HS-27A (cell line): ENCODE measurements at regions not wholly inside any gene's neighbourhood (a gene's known extent, or its start where the extent isn't known, plus 50 kb on each side); places are given as distances from the start of the nearest gene placed in this dataset.
"Not testable (repeated sequence)": the region's sequence is repeated elsewhere in the genome, so short reads cannot be mapped to it uniquely, and the experiment has no call there.

Experiments
- DNase-seq: peaks from one replicate; pipeline ENCODE4 v3.0.0-alpha.2; 2012; ENCODE audit warnings: low read depth, missing footprints

DNA sequence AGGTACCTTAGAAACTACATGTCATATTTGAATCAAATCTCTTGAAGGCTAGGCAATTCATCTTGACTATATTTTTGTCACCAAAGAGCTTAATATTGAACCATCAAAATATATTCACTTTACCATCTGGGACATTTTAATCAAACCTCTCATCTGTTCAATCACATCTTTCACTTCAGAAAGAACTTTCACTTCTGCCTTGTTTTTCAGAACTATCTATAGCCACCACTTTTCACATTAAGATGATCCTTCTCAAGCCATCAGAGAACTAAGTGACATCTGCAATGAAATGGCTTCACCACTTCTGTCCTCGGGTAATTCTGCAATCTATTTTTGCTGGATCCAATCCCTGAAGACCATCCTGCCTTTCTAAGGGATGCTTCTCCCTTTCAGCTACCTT is 57.8 kb downstream of the OR2B2 start:
- no peak for DNase-seq

DNA sequence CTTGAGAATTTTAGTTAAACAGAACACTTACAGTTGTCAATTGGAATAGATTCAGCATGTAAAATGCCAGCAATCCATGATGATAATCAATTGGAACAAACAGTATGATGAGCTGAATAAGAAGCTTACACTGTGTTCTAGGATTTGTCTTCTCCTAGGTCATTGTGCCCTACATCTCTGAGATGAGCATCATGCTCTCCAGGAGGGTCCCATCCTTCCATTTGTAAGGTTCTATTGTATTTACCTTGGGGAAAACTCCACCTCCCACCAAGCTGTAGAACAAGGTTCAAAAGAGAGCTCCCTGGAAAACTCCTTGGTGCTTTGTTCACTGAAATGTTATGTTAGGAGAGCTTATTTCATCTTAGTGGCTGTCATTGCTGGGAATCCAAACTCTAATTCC is 60.8 kb downstream of the OR2B2 start:
- no peak for DNase-seq

DNA sequence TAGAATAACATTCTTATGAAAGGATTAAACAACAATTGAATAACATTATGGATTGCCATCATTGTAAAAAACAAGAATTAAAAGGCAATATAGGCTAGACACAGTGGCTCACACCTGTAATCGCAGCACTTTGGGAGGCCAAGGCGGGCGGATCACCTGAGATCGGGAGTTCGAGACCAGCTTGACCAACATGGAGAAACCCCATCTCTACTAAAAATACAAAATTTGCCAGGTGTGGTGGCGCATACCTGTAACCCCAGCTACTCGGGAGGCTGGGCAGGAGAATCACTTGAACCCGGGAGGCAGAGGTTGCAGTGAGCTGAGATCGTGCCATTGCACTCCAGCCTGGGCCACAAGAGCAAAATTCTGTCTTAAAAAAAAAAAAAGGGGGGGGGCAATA is 63.2 kb downstream of the OR2B2 start:
- not testable (repeated sequence) for DNase-seq

DNA sequence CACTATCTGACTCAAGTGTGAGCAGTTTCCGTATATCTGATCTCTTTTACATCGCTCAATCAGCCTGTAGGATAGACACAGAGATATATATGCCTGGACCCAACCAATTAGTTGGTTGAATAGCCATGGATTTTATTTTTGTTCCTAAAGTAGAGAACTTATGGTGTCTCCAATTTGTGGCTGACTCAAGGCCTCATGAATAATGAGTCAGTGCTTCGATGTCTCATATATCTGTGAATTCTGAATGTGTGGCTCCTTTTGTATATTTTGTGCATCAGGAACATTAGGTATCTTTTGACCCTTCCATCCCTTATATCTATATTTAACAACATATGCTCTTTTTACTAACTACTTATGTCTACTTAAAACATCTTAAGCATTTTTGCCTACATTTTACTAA is 64.5 kb downstream of the OR2B2 start:
- no peak for DNase-seq

DNA sequence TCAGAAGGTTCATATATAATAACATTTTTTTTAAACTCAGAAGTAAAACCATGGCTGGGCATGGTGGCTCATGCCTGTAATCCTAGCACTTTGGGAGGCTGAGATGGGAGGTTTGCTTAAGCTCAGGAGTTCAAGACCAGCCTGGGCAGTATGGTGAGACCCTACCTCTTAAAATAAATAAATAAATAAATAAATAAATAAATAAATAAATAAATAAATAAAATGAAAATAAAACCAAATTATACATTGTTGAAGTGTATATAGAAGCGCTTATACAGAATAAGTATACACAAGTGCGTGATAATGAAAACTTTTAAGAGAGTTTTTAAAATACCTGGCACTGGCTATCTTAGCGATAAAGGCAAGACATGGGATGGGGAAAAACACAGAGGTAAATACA is 71.6 kb downstream of the OR2B2 start:
- no peak for DNase-seq

DNA sequence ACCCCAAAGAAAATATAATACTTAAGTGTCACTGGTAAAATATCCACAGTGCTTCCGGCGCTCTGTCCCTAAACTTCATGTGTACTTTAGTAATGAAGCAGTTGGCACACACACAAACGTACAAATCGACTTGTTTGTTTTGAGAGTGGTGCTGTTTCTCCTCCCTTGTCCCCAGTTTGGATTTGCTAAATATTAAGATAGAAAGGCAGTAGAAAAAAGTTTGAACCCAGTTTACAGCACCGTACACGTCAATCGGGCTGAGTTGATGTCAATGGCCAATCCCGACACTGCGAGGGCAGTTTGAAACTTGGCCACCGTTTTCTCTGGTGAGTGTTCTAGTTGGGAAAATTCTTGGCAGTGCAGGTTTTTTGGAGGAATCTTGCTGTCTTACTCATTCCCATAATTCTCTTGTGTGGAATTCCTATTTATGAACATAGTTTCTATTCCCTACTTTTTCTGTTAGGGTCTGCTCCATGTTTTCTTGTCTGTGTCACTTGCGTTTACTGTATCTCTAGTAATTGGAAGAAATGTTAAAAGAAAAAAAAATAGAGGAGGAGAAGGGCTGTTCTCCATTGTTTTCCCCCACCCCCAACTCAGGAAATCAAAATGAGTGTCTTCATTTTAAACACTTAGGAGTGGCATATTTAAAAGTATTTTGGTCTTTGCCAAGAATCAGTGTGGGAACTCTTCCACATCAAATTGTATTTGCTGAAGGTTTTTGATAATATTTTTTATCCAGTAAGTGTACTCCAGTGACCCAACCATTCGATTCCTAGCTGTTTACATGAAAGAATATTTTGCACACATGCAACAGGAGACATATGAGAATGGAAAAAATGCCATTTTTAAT is 72.3 kb downstream of the OR2B2 start:
- peak; percentile 92 for DNase-seq

DNA sequence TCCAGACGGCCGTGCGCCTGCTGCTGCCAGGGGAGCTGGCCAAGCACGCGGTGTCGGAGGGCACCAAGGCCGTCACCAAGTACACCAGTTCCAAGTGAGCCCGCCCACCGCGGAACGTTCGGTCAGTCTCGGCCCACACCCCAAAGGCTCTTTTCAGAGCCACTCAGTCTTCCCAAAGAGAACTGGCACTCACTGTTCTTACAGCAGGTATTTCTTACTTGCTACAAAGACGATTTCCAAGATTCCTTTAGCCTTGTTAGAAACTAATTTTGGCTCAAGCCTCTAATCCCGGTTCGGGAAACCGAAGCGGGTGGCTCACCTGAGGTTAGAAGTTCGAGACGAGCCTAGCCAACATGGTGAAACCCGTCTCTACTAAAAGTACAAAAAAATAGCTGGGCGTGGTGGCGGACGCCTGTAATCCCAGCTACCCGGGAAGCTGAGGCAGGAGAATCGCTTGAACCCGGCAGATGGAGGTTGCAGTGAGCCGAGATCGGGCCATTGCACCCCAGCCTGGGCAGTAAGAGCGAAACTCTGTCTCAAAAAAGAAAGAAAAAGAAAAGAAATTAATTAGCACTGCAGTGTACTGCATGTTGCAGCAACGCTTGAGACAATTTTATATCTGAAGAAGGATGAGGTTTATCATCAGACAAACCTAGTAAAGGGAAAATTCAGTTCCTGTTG is 73.1 kb downstream of the OR2B2 start:
- DNase-seq = peak; percentile 36

DNA sequence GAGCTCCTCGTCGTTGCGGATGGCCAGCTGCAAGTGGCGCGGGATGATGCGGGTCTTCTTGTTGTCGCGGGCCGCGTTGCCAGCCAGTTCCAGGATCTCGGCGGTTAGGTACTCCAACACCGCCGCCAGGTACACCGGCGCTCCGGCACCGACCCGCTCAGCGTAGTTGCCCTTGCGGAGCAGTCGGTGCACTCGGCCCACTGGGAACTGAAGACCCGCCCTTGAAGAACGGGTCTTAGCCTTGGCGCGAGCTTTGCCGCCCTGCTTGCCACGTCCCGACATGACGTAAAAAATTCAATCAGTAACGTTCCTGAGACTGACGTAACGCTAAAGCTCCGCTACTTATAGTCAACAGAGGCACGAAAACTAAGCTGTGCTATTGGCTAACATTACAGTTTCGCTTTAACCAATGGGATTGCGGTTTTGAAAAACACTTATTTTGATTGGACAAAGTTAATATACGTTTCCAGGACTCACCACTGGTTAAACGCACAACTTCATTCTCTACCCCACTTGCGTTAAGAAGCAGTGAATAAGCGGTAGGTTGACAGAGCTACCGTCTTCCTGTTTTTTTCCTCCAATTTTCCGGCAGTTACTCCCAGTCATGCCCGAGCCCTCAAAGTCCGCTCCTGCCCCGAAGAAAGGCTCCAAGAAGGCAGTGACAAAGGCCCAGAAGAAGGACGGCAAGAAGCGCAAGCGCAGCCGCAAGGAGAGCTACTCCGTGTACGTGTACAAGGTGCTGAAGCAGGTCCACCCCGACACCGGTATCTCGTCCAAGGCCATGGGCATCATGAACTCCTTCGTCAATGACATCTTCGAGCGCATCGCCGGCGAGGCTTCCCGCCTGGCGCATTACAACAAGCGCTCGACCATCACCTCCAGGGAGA is 73.9 kb downstream of the OR2B2 start:
- DNase-seq = peak; percentile 100

DNA sequence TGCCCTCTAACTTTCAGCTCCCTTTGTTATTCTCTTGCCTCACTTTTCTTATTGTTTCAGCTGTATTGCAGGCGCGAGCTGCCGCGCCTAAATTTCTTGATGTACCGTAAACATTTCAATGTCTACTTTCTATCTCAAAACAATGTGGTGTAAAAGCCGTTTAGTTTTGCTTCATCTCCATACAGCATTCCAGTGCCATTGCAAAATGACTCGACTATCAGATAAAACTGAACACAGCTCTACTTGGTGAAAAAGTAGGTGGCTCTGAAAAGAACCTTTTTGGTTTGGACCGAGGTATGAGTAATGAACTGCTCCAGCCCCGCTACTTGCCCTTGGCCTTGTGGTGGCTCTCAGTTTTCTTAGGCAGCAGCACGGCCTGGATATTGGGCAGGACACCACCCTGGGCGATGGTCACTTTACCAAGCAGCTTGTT is 74.6 kb downstream of the OR2B2 start:
- DNase-seq = peak; percentile 27

DNA sequence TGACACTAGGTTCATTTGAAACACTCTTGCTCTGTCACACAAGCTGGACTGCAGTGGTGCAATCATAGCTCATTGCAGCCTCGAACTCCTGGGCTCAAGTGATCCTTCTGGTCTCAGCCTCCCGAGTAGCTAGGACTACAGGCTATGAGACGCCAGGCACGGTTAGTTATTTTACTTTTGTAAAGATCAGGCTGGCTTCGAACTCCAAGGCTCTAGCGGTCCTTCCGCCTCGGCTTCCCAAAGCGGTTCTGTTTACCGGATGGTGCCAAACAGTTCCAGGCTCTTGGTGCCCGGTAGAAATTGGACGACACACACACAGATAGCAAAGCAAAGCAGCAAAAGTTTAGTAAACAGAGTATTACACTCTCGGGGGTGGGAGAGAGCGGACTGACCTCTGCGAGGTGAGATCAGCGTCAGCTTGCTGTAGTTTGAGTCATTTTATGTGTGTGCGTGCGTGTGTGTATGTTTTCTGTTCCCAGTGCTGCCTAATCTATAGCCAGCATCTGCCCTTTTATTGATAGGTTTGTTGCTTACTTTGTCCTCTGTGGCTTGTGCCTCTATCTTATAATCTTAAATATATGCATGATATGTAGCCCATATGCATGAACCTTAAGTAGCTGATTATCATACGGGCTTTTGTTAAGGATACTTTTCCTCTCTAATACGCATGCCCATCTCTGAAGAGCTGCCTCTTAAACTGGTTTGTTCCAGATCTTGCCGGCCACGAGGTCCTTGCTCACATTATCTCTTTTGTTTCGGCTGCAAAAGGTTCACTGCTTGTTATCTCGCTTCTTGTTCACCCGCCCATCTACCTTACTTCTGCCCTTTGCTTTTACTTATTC is 75.2 kb downstream of the OR2B2 start:
- peak; percentile 72 for DNase-seq

DNA sequence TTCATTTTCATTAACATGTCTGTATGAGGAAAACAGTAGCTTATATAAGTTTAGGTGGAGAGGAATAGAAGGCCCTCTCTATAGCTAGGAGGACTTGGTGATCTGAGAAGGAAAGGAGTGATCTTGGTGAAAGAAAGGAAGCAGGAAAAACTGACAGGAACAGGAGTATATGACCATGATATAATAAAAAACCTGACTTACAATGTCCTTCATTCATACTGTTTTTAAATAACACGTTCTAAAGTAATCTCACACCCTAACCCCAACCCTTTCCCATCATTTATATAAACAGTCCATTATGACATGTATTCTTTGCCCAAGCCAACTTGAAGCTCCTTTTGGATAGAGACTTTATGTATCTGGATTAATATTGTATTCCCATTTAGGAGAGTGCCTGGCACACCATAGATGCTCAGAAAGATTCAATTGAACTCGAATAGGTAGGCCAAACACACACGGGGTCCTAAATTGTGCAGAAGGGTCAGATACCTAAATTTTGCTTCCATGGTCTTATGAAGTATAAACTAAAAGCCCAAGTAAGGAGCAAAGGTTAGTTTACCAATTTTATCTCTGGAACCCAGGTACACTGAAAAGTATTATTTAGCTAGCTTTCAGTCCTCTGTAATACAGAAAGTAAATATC is 75.9 kb downstream of the OR2B2 start:
- no peak for DNase-seq

DNA sequence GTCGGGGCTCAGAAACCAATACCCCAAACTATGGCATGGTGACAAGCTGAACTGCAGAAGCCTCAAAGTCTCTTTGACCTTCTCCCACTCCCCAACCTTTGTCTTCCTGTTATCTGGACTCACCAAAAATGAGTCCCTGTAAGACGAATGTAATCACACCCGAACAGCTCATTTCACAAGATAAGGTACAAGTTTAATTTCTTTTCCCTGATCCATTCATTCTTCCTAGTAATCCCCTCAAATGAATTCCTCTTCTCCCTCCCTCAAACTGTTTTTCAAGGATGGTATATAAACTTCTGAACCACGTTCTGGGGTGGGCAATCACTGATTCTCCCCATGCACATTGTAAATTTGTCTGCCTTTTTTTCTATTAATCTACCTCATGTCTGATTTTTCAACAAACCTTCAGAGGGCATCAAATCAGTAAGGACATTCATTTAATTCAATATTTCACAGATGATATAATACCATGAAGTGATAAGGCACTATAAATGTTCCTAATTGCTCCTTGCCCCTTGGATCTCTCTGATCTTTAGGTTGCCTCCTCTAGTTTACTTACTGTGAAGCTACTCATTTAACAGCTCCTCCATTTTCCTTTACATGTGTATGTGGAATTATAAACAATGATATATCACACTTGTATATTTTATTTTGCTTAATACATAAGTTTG is 77.2 kb downstream of the OR2B2 start:
- DNase-seq = no peak

DNA sequence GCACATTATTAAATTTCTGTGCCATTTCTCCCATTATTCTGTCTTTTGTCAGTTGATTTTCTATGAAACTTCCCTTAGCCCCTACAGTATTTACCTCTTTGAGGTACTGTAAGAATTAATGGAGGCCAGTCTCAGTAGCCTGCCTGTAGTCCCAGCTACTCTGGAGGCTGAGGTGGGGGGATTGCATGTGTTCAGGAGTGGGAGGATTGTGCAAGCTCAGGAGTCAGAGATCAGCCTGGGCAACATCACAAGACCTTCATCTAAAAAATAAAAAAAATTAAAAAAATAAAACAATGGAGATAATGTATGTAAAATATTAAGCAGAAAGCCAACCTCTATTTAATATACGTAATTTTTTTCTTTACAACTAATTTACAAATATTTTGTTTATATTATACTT is 77.8 kb downstream of the OR2B2 start:
- no peak for DNase-seq

DNA sequence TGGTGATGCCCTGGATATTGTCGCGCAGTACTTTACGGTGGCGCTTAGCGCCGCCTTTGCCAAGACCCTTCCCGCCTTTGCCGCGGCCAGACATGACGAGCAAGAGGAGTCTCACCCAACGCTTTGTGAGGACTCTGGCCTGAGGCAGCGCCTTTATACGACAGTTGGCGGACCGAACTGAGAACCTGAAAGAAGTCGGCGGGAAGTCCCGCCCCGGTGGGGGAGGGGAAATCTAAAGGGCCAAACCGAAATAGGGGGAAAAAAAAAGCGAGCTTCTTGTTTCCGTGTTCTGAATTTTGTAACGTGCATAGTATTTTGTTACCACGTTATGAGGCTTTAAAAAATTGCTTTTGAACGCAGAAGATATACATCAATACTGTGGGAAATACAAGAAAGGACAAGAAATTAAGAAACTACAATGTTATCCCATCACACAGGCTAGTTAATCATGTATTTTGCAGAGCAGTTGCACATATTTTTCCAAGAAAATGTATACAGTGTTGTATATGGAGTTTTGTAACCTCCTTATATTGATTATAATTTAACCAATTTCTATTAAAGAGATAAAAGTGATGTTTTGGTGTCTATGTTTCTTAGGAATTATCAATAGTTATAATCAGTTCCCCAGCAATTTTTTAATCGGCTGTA is 80.6 kb downstream of the OR2B2 start:
- DNase-seq = not testable (repeated sequence)

DNA sequence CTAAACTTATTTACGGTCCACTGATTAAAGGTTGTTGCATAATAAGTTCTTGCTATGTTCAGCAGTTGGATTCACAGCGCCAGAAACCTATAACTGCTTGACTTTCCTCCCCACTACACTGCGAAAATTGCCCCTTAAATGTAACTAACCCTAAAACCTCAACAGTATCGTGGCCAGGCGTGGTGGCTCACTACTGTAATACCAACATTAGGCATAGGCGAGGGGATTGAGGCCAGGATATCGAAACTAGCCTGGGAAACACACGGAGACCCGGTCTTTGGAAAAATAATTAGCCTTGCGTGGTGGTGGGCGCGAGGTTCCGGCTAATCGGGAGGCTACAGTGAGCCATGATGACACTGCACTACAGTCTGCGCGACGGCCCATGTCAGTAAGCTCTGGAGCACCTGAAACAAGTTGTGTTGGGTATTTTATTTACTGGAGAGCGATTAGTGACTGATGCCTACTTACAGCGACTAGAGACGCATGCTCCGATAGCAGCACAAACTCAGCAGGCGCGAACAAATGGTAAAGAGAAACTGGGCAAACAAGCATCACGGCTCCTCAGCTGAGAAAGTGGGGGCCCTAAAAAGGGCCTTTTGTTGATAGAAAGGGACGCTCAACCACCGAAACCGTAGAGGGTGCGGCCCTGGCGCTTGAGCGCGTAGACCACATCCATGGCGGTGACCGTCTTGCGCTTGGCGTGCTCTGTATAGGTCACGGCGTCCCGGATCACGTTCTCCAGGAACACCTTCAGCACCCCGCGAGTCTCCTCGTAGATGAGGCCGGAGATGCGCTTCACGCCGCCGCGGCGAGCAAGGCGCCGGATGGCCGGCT is 81.4 kb downstream of the OR2B2 start:
- DNase-seq = not testable (repeated sequence)

DNA sequence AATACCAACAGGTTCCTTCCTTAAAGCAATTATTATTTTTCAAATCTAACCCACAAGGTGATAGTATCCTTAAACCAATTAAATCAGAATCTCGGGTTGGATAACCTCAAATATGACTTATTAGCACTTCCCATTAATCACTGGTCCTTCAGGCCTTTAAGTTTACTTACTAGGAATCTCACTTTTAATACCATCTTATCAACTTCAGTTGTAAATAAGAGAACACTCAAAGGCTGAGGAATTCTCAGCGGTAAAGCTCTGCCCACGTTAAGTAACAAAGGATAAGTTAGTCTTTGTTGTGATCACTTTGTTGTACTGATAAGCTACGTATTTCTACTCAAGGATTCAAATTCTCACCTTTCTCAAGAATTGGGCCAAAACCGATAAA is 82.0 kb downstream of the OR2B2 start:
- DNase-seq = no peak

DNA sequence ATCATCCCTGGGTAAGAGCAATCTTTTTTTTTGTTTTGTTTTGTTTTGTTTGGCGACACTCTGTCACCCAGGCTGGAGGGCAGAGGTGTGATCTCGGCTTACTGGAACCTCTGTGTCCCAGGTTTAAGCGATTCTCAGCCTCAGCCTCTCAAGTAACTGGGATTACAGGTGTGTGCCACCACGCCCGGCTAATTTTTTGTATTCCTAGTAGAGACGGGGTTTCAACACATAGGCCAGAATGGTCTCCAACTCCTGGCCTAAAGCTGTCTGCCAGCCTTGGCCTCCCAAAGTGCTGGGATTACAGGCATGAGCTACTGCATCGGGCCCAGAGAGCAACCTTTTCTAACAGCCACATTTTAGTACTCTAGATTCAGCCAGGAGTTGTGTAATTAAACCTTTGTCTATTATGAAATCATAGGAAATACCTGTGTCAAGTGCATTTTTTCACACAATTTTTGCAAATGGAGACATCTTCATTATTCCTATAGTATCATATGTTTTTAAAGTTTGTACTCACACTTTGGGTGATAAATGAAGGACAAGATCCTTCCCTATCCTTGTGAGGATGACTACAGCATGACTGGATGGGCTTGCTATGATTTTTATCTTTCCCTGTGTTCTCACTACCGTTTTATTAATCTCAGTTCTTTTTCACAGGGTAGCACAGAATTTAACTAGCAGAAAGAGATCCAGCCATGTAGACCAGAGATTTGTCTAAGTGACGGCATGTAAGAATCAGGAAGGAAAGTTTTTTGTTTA is 82.6 kb downstream of the OR2B2 start:
- no peak for DNase-seq

DNA sequence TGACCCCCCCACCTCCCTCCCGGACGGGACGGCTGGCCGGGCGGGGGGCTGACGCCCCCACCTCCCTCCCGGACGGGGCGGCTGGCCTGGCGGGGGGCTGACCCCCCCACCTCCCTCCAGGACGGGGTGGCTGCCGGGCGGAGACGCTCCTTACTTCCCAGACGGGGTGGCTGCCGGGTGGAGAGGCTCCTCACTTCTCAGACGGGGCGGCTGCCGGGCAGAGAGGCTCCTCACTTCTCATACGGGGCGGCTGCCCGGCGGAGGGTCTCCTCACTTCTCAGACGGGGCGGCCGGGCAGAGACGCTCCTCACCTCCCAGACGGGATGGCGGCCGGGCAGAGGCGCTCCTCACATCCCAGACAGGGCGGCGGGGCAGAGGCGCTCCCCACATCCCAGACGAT is 84.7 kb downstream of the OR2B2 start:
- DNase-seq = not testable (repeated sequence)
